NCI-H82 treated with DMSO at 0.1 percent for 48 hours (cell line): ENCODE measurements at regions not wholly inside any gene's neighbourhood (a gene's known extent, or its start where the extent isn't known, plus 50 kb on each side); places are given as distances from the start of the nearest gene placed in this dataset.

Experiments
- DNase-seq: peaks from one replicate; lab custom pipeline; 2025; ENCODE audit not compliant: unreplicated experiment; lab: John Stamatoyannopoulos, UW

DNA sequence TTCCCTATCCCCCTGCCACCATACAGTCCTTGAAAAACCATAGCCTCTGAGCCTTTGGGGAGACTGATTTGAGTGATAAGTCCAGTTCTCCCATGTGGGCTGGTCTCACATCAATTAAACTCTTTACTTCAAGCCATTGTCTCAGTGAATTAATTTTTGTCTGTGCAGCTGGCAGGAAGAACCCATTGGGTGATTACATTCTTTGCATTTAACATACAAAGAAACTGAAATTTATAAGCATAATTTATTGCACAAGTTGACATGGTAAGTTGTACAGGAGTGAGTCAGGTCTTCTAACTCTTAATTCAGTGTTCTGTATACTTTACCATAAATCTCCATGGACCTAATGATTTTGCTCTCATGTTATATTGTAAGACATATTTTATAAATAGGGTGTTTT, 1613.0 kb upstream of the LRRTM3 start:
- DNase-seq = no peak

DNA sequence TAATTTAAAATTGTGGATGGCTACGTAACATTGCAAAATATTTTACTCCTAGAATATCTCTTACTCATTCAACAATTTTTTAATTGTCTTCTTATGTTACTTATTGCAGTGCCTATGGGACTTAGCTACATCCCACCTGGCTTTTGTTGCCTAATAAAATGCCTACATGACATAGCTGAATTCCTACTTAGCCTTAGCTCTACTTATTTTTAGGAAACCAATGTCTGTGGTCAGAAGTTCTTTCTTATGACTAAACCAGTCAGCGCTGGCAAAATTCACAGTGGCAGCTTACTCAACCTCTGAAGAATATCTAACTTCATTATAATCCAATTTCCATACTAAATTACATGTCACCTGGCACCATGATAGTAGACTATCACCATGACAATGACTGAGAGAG, 1612.4 kb upstream of the LRRTM3 start:
- no peak for DNase-seq

- no peak for DNase-seq
Observed at GRCh38 chr10:65314253-65314652, 1611.6 kb upstream of the LRRTM3 start.

DNA sequence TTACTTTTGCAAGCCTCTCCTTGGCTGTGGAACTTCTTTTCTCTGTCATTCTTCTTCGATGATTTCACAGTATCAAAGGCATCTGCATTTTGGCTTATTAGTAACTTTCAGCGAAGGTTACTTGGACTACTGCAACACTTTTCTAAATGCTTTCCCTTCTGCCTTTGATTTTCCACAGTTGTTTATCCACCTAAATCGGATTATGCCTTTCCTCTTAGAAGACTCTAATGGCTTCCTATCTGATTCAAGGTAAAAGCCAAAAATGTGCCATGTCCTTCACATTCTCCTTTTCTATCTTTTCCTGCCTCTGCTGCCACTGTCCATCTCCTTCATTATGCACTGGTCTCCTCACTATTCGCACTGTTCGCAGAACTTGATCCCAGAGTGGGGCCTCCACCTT, 1606.3 kb upstream of the LRRTM3 start:
- DNase-seq = peak; percentile 38

DNA sequence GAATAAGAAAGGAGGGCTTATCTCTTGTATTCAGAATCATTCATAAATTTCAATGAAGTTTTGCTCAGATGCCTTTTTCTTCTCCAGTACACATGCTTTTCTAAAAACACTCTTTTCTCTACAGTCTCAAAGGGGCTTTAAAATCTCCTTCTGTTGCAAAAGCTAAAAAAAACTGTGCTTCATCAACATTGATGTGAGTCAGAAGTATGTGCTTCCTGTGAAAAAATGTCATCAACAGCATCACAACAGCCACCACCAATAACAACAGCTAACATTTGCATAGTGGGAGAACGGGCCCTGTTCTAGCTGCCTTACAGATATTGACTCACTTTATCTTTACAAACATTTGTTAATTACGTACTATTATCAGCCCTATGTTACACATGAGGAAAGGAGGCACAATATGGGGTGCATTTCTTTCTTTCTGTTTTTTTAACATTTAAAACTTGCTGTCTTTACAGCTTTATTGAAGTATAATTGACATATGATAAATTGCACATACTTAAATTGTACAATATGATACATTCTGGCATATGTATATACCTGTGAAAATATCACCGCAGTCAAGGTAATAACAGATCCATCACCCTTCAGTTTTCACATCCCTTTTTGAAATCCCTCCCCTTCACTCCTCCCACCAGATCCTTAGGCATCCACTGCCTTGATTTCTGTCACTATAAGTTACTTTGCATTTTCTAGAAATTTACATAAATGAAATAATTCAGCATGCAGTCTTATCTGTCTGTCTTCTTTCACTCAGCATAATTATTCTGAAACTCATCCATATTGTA, 1605.4 kb upstream of the LRRTM3 start:
- DNase-seq = no peak

GRCh38 chr10:65323802-65324201, 1602.0 kb upstream of the LRRTM3 start:
- DNase-seq = no peak

DNA sequence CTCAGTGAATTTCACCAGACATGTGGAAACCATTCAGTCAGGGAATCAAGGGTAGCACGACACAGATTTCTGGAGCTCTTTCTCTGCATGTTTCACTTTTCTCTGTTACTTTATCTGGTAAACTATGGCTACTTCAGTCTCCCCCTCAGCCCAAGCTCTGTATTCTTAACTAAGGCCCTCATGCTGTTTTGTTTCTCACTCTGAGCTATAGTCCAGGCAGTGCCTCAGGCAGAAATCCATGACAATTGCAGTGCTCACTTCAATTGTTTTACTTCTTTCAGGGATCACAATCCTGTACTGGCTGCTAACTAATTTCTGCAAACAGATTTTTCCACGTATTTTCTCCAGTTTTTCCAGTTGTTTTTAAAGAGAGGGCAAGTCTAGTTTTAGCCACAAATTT, 1599.9 kb upstream of the LRRTM3 start:
- DNase-seq = no peak

GRCh38 chr10:65328486-65328885, 1597.3 kb upstream of the LRRTM3 start:
- no peak for DNase-seq

DNA sequence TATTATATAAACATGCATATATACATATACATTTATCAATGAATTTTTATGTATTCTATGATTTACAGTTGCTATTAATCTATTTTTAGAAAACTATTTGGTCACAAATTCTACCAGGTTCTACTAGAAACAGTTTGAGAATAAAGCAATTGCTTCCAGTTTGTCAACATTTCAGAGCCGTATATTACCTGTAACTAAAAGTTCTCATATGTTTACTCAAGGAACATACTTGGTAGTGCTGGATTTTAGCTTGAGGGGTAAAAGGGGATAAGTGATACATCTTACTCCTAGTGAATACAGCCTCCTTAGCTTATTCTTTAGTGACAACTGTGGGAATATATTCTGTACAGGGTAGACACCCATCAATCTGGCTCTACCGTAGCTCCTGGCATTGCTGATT, 1590.5 kb upstream of the LRRTM3 start:
- no peak for DNase-seq

- DNase-seq = no peak
Observed at GRCh38 chr10:65340340-65340739, 1585.5 kb upstream of the LRRTM3 start.

DNA sequence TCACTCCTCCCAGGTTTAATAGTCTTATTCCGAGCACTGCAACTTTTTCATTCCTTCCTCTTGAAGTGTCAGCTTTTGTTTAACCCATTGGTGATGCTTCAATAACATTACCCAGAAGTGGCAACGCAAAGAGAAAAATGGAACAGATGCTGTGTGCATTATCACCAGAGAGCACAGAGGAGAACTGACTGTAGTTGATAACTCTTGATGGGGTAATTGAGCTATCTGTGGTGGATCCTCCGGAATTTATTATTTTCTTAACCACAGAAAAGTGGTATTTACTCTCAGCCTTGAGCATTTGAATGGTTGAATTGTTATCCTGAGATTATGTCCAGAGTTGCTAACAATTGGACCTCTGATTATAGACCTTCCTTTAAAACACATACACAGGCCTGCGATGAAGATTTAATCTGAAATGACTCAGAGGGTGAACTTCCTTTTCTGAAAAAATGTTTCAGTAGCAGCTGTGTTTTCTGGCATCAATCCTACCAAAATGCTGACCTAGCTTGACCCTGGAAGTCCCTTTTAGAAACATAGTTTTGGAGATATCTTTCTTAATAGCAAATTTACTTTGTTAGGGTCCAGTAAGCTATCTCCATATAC, 1584.4 kb upstream of the LRRTM3 start:
- DNase-seq = no peak

DNA sequence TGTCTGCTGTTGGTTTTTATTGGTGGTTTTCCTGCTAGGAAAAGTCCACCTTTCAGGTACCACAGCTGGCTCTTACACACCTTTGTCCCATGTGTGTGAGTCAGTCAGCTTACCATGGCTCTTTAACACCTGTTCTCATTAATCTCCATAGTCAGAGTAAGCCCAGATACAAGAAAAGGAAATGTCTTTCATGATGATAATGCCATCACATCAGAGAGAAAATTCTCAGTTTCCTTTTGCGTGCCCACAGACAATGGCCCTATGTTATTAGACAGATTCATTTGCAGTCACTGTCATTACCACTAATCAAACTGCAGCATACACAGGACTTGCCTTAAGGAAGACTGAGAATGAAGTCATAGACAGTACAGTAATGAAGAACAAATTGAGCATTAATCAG, 1583.6 kb upstream of the LRRTM3 start:
- no peak for DNase-seq

- DNase-seq = no peak
Observed at GRCh38 chr10:65346466-65346865, 1579.4 kb upstream of the LRRTM3 start.

- DNase-seq = no peak
Observed at GRCh38 chr10:65348637-65349036, 1577.2 kb upstream of the LRRTM3 start.

GRCh38 chr10:65350611-65351010, 1575.2 kb upstream of the LRRTM3 start:
- no peak for DNase-seq

DNA sequence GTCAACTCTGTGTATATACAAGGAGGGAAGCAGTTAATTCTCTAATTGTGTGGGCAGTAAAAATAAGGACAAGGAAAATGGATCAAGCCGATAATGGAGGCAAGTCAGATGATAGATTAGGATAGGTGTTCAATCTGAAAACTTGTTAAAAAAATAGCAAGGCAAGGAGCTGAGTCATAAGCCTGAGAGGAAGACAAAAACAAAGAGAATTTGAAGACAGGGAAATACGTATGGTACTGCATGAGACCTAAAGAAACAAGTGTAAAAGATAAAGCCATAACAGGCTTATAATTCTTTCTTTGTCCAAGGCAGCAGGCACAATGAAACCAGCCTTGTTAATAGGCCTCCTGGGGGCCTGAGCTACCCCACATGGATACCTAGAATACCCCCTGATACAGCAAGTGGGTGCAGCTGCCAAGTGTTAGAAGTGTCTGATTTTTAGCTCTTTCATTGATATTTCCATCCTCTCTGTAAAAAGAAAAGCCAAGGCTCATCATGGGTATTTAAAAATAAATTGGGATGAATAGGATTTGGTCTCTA, 1570.6 kb upstream of the LRRTM3 start:
- no peak for DNase-seq

- DNase-seq = no peak
Observed at GRCh38 chr10:65358565-65358964, 1567.3 kb upstream of the LRRTM3 start.

DNA sequence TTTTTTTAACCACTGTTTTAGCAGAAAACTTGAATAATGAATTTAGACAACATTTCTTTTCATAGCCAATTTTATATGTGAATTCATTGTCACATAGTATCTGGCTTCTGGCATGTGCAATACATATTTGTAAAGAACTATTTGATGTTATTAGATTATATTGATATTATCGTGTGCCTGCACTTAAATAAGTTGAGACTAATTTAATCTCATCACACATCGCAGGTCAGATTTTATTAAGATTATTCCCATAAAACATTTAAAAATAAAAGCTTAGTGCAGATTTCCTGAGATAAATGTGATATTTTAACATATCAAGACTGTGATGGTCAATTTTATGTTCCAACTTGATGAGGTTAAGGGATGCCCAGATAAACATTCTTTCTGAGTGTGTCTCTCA, 1565.3 kb upstream of the LRRTM3 start:
- no peak for DNase-seq

GRCh38 chr10:65365878-65366277, 1560.0 kb upstream of the LRRTM3 start:
- DNase-seq = no peak

- no peak for DNase-seq
Observed at GRCh38 chr10:65367706-65368105, 1558.1 kb upstream of the LRRTM3 start.

GRCh38 chr10:65375528-65375927, 1550.3 kb upstream of the LRRTM3 start:
- no peak for DNase-seq

DNA sequence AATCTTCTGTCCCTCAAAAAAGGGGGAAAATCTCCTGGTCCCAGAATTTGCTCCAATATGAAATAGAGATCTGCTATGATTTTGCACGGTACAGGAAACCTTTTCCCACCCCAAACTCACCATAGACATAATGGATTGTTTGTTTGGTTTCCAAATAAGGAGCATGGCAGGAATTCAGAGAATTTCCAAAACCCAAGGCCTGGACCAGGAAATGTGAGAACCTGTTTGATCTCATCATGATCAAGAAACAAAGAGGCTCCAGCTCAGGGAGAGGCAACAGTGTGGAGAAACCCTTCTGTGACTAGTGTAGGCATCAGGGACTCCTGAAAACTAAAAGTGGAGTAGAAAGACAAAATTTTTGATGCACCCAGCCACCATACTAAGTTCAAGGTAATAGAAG, 1548.1 kb upstream of the LRRTM3 start:
- no peak for DNase-seq
